Limb (tissue), 2 donors: ENCODE measurements at regions not wholly inside any gene's neighbourhood (a gene's known extent, or its start where the extent isn't known, plus 50 kb on each side); places are given as distances from the start of the nearest gene placed in this dataset.

Source experiments
- DNase-seq, 2 donors: peaks; one replicate each; pipeline ENCODE4 v3.0.0-alpha.2; 2016; ENCODE audit errors: extremely low spot score in 2 of 2

- DNase-seq: no peak
These were observed 89.6 kb upstream of the PTPRR start for GRCh38 chr12:71010143-71010479.

DNA sequence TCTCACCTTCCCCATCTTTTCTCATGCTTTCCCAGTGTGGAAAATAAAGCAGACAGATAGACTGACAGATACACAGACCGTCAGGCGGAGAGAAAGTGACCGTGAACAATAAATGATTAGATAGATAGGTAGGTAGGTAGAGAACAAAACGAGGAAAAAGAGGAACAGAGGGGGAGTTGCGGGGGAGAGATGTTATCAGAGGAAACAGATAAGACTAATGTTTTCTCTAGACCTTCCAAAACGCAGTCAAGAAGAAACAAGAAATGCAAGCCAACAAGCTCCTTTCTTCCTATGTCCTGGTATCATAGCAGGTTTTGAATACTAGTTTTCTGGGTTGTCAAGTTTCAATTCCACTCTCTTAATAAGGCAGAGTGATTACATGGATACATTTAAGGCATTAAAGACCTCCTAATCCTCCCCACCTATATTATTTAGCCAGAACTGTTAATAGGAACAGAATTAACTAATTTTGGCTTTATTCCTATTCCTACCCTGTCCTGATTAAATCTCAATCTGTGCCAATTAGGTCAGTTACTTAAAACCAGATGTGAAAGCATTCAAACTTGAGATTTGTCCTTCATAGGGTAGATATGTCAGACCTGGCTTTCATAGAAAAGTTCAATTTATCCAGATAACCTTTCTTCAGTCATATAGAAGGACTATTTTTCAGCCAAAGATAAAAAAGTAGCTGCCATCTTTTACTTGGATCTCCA lies 89.0 kb upstream of the PTPRR start:
- no peak for DNase-seq

- DNase-seq: no peak
These were observed 88.1 kb upstream of the PTPRR start for GRCh38 chr12:71008616-71009015.

GRCh38 chr12:71007781-71008404 lies 87.4 kb upstream of the PTPRR start:
- no peak for DNase-seq

DNA sequence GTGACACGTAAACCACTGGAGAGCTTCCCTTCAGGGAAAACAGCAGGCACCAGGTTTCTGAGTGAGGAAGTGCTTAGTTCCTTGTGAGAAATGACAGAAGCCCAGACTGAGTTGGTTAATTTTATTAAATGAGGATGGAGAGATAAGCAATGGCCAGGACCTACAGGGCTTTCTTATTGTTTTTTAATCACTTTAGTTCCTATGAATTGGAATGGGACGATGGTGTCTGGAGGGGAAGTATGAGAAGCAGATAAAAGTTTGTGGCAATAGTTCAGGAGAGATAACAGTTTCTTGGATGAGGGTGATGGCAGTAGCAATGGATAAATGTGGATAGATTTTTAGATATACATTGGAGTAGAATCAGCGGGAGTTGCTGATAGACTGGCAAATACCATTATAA lies 86.5 kb upstream of the PTPRR start:
- no peak for DNase-seq

DNA sequence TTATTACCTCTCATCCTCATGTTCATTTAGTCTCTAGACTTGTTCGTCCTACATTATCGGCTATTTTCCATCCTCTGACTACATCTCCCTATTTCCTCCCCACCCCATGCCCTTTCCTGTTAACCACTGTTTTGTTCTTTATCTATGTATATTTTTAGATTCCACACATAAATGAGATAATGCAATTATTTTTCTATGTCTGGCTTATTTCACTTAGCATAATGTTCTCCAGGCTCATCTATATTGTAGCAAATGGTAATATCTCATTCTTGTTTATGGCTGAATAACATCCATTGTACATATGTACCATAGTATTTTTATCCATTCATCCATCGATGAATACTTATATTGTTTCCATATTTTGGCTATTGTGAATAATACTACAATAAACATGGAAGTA lies 84.6 kb upstream of the PTPRR start:
- no peak for DNase-seq

- DNase-seq: no peak
These were observed 84.0 kb upstream of the PTPRR start for GRCh38 chr12:71004578-71004977.

DNA sequence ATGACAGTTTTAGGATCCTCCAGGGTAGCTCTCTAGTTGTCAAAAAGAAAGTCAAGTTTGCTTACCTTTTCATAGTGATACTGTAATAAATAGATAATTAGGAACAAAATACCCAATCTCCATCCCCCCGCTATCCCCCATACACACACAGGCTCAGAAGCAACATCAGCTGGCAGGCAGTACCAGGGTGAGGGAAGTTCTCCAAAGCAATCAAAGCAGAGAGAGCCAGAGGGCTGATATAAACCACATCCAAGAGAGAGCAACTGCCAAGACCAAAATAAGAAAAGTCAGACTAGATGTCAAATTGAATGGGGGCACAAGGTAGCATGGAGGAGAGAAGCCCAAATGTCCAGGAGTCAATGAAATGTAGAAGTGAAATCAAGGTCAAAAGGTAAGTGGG lies 80.2 kb upstream of the PTPRR start:
- no peak for DNase-seq

- DNase-seq: no peak
These were observed 79.7 kb upstream of the PTPRR start for GRCh38 chr12:71000255-71000654.

DNA sequence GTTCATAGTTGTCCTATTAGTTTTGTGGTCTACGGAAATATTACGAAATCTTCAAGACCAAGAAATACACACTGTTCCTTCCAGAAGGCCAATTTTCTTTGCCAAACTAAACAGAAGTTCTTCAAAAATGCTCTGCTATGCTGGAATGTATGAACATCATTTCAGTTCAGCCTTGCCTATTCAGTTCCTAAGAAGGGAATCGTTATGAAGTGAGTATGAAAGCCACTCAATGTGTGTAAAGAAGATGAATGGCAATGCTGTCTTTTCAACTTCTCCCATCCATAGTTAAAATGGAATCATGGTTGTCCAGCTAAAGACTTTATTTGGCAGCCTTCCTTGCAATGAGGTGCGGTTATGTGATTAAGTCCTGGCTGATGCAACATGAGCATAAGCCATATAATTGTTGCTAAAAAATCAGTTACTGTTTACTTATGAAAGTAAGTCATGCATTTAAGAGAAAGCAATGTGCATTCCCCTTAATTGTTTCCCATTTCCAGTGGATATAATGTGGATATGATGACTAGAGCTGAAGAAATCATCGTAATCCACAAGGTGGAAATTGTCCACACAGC lies 73.8 kb upstream of the PTPRR start:
- DNase-seq: no peak

DNA sequence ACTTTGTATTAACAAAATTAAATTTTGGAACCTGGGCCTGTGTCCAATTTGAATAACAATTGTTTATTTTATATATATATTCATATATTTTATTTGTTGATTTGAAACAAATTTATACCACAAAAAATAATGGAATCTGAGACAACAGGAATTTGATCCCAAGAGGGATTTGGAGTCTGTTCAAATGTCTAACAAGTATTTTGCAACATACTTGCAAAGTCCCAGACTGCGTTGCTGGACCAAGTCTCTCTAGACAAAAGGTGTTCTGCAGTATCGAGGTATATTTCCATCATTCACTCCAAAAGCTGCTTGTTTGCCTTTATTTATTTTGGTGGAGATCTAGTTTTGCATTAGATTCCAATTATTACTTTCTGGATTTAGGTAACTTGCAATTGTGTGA lies 68.7 kb upstream of the PTPRR start:
- no peak for DNase-seq

DNA sequence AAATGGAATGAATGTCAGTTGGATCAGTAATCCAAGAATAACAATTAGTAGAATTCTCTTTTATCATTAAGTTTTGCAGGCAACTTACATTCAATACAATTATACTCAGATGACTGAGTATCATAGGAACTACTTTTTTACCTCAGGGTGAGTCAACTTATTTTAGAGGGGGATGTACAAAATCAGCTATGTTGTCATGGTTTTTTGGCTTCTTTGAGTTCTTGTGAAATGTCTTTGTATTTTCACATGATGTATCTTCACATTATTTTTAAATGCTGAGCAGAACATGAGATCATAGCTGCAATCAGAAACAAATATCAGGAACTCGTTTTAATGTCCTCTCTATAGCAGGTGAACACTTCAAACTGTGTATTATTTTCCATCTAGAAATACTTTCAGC lies 65.3 kb upstream of the PTPRR start:
- DNase-seq: no peak

GRCh38 chr12:70983692-70984091 lies 63.2 kb upstream of the PTPRR start:
- DNase-seq: no peak

- no peak for DNase-seq
These were observed 62.5 kb upstream of the PTPRR start for GRCh38 chr12:70982991-70983390.

GRCh38 chr12:70982286-70982685 lies 61.7 kb upstream of the PTPRR start:
- DNase-seq: no peak

DNA sequence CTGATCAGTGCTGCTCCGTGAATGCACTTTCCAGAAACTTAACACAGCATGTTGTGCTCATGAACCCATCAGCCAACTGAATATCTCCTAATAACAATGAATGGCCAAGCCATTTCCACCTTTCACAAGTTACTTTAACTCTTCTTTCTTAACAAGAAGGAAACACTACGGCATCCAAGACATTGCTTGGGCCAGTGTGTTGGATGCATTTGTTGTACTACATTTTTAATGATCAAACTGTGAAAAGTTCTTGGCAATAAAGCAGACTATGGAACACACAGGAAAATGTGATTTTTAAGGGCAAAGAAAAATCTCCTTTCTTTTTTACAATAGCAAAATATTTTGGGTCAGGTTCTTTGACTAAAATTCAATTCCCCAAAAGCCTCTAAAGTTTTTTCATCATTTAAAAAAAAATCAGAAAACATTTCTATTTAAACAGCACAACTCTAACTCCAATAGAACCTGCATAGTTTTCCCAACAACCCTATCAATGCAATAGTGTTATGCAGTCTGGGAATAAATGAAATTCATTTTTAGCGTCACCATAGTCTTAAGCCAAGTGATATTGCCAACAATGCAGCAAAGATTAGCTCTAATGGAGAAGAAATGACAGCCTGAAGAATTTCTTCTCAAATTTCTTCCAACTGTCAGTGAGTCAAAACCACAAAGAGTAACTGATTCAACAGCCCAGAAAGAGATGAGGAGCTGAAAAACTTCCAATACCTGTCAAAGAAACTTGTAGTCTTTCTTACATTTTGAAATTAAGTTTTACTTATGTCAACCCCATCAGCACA lies 50.7 kb upstream of the PTPRR start:
- DNase-seq: peak in 1 of 2 donors; percentile 17
